GM19452 (cell line): ENCODE measurements at regions not wholly inside any gene's neighbourhood (a gene's known extent, or its start where the extent isn't known, plus 50 kb on each side); places are given as distances from the start of the nearest gene placed in this dataset.
"Not testable (repeated sequence)": the region's sequence is repeated elsewhere in the genome, so short reads cannot be mapped to it uniquely, and the experiment has no call there.

Source experiments
- ATAC-seq: cut with Tn5 transposase; IDR thresholded peaks from one replicate; pipeline ENCODE4 v1.9.1; 2021; ENCODE audit not compliant: unreplicated experiment

GRCh38 chr6:21282360-21282759 lies 311.2 kb upstream of the SOX4 start:
- not testable (repeated sequence) for ATAC-seq

- ATAC-seq: no peak
These were observed 309.4 kb upstream of the SOX4 start for GRCh38 chr6:21284166-21284565.

GRCh38 chr6:21284706-21285105 lies 308.8 kb upstream of the SOX4 start:
- ATAC-seq: no peak

- ATAC-seq: no peak
These were observed 299.4 kb upstream of the SOX4 start for GRCh38 chr6:21294144-21294543.

- ATAC-seq: no peak
These were observed 297.9 kb upstream of the SOX4 start for GRCh38 chr6:21295506-21296240.

GRCh38 chr6:21297665-21298064 lies 295.9 kb upstream of the SOX4 start:
- no peak for ATAC-seq

GRCh38 chr6:21299216-21299615 lies 294.3 kb upstream of the SOX4 start:
- ATAC-seq: no peak

GRCh38 chr6:21300439-21300838 lies 293.1 kb upstream of the SOX4 start:
- ATAC-seq: no peak

- no peak for ATAC-seq
These were observed 287.6 kb upstream of the SOX4 start for GRCh38 chr6:21305893-21306332.

GRCh38 chr6:21306546-21306945 lies 287.0 kb upstream of the SOX4 start:
- ATAC-seq: no peak

GRCh38 chr6:21309807-21310221 lies 283.7 kb upstream of the SOX4 start:
- ATAC-seq: no peak

GRCh38 chr6:21310568-21311140 lies 282.9 kb upstream of the SOX4 start:
- ATAC-seq: no peak

- ATAC-seq: no peak
These were observed 281.4 kb upstream of the SOX4 start for GRCh38 chr6:21312118-21312517.

- ATAC-seq: no peak
These were observed 275.9 kb upstream of the SOX4 start for GRCh38 chr6:21317642-21318041.

GRCh38 chr6:21321076-21321475 lies 272.5 kb upstream of the SOX4 start:
- ATAC-seq: no peak

- ATAC-seq: no peak
These were observed 272.0 kb upstream of the SOX4 start for GRCh38 chr6:21321531-21321930.

GRCh38 chr6:21323577-21323976 lies 270.0 kb upstream of the SOX4 start:
- ATAC-seq: no peak

- no peak for ATAC-seq
These were observed 268.2 kb upstream of the SOX4 start for GRCh38 chr6:21325201-21325856.

- no peak for ATAC-seq
These were observed 266.0 kb upstream of the SOX4 start for GRCh38 chr6:21327326-21328112.

- ATAC-seq: no peak
These were observed 262.3 kb upstream of the SOX4 start for GRCh38 chr6:21331235-21331634.

- ATAC-seq: no peak
These were observed 261.5 kb upstream of the SOX4 start for GRCh38 chr6:21332077-21332476.
